ENCODE measurements at regions not wholly inside any gene's neighbourhood (a gene's known extent, or its start where the extent isn't known, plus 50 kb on each side); places are given as distances from the start of the nearest gene placed in this dataset.
A peak's percentile ranks its signal among the peaks of the same experiment; 100 is the strongest.

DNA sequence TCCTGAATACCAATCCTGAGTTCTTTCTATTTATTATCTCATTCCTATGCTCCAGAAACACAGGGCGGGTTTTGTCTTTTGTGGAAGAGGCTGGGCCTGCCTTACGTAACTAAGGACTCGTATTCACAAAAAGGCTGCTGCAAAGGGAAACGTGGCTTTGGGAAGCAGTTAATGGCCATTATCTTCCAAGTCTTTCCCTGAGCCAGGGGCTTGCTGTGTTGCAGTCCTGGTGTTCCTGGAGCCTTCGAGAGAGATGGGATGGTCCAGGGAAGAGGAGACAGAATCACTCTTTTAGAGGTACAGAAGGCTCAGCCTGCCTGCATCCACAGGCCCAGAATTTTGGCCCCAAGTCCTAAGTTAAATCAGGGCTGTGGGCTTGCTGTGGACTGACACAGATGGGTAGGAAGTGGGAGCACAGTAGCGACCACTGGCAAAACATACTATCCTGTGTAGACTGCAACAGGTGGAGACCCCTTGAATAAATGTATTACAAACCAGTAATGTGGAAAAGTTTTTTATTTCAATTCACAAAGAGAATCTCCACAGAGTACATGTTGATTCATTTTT lies 139.4 kb upstream of the ST6GAL2 start:
- DNase-seq (ENCODE audit: low read depth) = no peak

DNA sequence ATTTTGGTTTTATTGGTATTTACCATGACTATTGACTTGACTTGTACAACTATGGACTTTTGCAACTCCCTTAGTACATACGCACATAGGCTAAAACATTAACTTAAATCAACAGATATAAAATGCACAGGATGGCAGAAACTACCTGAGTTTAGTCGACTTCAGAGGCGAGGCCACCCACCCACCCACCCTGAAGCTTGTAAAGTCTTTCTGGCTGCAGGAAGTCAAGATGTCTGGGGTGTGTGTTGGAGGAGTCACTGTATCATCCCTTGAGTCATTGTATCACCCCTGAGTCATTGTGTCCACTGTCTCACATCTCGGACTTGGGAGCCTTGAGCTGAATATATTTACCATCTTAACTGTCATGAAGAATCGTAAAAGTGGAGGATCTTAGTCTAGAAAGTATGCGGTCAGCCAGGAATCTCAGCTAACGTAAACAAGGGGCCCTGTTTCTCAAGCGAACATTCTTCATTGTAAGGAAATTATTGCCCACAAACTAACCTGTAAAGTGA lies 140.0 kb upstream of the ST6GAL2 start:
- peak; percentile 92 for DNase-seq (ENCODE audit: low read depth)

DNA sequence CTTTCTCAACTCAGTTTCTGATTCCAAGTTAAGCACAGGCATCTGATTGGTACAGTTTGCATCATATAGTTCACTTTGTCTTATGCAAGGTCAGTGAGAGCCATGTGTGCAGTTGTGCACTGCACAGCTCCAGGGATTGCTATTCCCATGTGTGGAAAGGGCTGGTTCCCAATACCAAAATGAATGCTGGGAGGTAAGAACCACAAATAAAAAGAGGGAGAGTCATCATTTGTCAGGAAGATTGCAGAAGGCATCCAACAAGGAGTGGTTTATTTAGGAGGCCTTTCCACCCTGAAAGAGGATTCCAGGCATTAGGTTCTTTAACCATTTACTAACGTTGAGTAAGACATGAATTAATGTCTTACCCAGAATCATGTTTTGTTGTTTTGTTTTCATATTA lies 141.2 kb upstream of the ST6GAL2 start:
- peak; percentile 21 for DNase-seq (ENCODE audit: low read depth)

DNA sequence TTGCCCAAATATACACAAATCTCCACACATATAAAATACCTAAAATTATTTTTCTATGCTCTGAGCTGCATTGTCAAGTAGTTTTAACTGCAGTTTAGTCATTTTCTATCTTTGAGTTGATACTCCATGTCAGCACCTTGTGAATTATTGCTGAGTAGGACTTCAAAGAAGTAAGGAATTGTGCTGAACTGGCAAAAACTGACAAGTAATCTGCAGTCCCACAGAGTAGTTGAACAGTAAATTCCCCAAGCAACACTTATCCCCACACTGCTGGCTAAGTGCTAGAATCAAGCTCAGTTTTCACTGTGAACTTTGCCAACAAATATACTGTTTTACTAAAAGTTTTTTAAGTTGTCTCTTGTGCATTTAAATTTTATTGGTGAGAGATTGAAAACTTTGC lies 141.8 kb upstream of the ST6GAL2 start:
- DNase-seq (ENCODE audit: low read depth) = no peak

DNA sequence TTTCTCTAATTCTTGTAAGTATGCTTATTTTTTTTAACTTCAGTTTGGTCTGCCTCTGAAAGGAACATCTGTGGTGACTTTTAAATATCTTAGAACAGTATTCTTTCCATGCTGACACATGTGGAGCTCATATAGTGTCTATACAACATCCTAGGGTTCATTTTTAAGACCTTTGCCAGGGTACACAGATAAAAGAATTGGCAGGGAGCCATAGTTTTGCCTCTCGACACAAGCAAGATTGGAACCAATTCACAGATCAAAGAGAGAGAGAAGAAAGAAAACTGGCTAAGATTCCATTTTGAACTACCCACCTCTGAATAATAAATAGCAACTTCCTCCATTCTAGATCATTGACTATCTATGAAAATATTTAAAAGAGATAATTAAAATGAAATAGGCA lies 142.7 kb upstream of the ST6GAL2 start:
- no peak for DNase-seq (ENCODE audit: low read depth)

DNA sequence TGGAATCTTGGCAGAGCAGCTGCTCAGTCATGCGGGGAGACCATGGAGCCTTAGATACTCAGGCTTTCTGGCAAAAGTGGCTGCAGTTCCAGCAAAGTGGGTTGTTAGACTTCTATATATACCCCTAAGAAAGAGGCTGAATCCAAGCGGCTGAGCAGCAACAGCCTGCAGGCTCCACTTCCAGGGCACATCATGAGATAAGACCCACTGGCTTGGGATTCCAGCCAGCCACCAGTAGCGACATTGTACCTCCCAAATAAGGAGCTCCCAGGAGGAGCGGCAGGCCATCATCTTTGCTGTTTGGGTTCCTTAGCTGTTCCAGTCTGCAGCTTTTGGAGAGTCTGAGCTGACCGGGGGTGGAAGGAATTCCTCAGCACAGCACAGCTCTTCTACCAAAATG lies 150.3 kb upstream of the ST6GAL2 start:
- DNase-seq (ENCODE audit: low read depth) = no peak

DNA sequence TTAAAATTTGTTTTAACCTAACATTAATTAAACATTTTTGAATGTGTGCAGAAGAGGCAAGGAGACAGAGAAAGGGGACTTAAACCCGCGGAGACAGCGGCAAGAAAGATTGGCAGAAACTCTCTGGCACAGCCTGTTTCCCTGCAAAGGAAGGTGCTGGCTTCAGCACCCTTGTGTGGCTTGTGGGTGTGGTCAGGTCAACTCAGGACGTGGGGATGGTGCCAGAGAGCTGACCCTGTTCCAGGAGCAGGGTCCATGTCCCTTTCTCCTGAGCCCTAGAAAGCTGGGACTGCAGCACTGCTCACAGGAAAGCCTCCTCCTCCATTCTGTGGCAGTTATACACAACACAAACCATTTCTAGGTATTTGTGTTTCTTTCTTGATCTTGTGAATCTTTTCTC lies 176.2 kb upstream of the ST6GAL2 start:
- DNase-seq (ENCODE audit: low read depth) = no peak

DNA sequence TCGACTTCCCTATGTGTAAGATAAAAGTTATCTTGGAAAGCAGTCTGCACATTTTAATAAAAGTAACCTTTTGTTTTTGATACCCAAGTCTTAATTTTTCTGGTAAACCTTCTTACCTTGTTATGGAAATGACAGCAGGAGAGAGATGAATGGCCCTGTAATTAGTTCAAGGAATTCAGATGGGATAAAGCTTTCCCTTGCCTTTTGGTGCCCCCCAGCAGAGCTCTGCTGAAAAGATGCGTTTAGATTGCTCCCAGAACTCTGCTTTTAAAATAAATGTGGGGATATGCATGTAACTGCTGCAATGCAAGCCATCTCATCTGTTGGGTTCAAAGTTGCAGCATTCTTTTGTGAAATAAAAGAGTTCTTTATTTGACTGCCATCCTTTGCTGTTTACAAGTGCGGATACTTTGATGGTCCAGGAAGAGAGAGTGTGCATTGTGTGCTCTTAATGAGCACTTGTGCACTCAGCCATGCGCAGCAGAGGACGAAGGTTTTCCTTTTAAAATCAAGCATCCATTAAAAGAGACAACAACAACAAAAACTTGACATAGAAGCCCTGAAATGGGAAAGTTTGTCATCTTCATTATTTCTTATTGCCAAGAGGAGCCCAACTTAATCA lies 176.7 kb upstream of the ST6GAL2 start:
- DNase-seq (ENCODE audit: low read depth) = no peak

DNA sequence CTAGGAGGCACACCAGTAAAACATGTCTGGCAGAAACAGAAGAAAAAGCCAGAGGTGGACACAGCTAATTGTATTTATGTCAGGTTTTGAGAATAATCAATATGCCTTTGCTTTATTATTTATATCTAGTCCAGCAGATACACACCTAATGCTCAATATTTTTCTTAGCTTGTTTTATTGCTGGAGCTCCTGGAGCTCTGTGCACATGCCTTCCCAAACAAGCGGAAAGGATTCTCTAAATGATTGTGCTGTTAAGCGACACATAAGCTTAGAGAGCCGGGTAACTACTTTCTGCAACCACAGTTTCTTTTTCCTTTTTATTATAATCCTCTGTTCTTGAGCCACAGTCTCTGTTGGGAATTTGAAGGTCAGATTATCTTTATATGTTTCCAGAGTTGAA lies 177.3 kb upstream of the ST6GAL2 start:
- DNase-seq (ENCODE audit: low read depth) = no peak

DNA sequence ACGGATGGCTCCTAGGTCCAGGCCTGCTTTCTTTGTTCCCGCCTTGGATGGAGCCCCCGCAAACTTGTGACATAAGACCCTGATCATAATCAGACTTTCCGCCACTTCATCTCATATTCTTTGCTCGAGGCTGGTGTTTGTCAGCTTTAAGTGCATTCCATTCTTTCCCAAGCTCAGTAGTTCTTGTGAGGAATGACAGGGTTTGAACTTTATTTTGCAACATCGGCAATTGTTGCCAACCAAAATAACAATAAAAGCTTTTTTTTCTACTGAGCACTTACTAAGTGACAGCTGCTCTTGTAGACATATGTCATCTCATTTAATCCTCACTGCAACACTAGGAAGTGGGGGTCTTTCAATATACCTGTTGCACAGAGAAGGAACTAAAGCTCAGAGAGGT lies 178.8 kb upstream of the ST6GAL2 start:
- DNase-seq (ENCODE audit: low read depth) = peak; percentile 41

DNA sequence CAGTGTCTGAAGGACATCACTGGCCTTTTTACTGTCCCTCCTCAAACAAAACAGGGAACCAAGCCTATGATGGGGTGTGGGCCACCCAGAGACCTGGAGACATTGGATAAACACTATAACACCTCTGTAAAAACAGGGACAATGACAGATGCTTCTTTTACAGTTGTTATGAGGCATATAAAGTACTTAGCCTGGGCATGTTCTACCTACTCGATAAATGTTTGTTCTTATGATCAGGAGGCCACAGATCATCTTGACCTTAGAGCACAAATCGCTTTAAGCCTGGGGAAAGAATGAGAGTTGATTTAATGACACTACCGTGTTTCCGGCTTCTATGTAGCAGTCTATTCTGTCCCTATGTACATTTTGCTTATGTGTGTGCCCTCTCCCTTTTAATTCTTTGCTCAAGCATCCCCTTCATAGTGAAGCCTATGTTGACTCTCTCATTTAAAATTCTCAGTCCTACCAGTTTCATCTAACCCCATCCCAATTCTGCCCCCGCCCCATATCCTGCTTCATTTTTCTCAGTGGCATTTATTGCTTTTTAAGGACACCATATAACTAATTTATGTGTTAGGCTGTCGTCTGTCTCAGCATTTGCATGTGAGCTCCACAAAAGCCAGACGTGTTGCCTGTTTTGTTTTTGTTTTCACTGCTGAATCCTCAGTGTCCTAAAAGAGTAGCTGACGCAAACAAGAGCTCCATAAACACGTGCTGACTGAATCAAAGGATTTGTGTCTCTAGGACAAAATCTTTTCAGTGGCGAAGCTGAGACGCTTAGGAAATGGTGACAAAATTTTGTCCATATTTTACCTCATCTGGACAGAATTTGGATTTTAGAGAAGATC lies 182.3 kb upstream of the ST6GAL2 start:
- no peak for DNase-seq (ENCODE audit: low read depth)

DNA sequence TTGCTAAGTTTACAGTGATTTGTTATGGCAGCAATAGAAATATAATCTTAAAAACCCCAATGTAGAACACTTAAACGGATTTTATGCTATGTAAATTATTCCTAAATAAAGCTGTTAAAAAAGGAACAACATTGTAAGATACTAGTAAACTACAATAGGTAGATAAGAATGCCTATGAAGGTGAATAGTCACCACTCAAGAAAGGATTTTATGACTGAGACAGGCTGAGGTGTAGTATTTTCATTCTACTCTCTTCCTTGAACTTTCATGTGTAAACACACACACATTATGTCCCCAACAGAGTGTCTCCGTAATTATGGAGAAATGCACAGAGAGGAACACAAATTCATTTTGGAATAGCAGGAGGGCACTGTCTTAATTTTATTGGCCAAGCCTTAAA lies 183.9 kb upstream of the ST6GAL2 start:
- DNase-seq (ENCODE audit: low read depth) = no peak

DNA sequence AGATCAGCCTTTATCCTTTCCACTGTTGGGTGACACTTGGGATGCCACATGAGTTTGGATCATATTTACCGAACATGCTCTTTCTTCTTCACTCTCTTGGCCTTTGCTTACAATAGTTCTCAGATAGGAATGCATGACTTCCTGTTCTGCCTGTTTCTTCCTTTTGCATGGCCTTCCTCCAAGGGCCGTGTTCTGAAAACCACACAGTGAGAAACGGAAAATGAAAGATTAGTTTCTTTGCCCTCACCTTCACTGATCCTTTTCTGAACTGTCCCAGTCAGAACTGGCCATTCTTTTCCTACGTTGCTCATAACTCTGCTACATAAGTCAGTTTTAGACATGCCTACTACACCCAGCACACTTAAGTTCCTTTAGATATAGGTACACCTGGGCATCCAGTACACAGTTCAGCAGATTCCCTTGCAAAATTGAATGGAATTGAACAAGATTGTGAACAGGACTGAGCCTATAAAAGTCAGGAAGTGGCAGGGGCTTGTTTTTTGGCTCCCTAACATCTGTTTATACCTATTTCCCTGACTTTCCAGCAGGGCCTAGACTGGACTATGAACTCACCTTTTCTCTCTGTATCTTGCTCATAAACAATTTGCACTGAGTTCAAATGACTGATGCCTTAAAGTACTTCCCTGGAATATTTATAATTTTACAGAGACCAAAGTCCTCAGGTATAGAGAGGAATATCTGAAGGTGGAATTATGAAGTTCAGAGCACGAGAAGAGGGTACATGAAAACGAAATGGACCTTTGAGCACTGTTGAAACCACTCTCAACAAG lies 186.4 kb upstream of the ST6GAL2 start:
- peak; percentile 16 for DNase-seq (ENCODE audit: low read depth)

DNA sequence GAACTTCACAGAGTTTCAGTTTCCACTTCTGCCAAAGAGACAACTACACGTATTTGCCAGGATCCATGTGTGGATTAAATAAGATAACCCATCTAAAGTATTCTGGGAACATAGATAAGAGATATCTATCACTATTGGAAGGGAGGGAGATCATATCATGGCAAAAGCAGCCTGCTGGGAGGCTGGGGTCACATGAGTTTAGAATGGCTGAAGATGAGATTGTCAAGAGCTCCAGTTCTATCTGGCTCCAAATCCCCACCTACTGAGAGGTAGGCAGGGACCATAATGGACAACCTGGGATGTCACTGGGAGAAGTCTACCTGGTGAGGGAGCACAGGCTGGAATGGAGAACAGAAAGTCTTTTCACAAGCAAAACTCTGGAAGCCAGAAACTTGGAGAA lies 192.6 kb upstream of the ST6GAL2 start:
- DNase-seq (ENCODE audit: low read depth) = no peak

DNA sequence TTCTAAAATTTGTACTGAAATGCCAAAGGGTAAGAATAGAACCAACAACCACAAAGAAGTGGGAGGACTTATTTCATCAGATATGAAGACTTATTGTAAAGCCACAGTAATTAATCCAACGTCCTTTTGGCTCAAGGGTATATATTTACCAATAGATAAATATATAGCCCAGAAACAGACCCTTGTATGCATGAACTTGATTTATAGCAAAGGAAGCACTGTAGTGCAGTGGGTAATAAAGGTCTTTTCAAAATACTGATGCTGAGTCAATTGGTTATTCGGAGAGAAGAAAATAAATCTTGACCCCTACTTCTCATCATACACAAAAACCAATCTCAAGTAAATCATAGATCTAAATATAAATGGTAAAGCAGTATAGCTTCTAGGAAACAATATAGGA lies 200.5 kb upstream of the ST6GAL2 start:
- DNase-seq (ENCODE audit: low read depth) = no peak

DNA sequence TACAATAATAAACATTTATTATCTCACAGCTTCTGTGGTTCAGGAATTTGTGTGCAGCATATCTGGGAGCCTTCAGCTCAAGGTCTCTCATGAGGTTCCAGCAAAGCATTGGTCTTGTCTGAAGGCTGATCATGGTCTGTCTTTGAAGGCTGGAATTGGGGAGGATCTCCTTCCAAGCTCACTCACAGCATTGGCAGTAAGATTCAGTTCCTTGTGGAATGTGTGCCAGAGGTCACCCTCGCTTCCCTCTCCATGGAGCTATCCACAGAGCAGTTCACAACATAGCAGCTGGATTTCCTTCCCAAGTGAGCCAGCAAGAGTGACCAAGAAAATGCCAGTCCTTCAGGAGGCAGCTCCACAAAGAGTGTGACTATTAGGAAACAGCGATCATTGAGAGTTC lies 202.2 kb upstream of the ST6GAL2 start:
- no peak for DNase-seq (ENCODE audit: low read depth)

DNA sequence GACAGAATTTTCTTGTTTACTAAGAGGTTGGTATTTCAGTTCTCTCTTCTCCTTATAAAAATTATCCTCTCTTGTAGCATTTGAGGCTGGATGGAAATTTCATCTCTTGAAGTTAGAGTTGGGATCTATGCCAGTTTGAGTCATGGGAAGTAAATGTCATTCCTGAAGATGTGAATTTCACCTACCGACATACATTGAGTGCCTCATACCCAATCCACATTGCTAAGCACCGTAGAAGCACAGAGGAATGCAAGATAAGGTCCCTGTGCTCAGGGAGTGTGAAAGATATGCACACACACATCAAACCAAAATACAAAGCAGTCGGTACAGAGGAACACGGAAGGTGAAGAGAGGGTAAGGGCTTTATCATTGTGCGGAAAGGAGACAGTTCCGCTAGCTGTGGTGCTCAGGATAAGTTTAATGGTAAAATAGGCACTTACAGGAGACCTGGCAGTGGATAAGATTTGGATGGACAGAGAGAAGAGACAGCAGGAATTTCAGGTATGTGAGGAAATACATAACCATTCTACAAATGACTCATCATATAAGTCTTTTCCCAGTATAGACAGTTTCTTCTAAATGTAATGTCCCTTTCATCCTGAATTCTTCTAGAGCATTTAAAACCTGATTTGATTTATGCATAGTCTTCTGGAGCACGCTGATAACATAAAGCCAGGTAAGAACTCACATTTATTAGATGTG lies 205.3 kb upstream of the ST6GAL2 start:
- peak; percentile 14 for DNase-seq (ENCODE audit: low read depth)

DNA sequence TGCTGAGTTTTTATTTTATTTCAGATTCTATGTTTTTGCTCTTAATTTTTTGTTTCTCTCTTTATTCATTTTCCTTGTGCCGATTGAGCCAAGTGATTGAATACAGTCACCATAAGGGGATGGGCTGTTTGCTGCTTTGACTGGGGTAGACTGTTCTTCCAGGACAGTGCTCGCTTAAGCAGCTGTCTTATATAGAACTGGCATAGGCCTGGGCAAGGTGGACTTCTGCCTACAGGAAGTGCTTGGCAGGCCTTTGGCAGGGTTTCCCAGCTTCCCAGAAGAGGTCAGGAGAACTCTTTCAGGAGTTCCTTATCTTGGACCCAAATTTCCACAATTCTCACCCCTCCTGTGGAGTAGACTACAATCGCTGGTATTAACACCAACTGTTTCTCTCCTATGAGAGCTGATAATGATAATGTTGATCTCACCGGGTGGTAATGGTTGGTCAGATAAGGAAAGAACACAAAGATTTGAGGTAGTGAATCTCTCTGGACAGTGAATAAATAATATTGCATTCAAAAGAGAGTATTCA lies 207.5 kb upstream of the ST6GAL2 start:
- no peak for DNase-seq (ENCODE audit: low read depth)

DNA sequence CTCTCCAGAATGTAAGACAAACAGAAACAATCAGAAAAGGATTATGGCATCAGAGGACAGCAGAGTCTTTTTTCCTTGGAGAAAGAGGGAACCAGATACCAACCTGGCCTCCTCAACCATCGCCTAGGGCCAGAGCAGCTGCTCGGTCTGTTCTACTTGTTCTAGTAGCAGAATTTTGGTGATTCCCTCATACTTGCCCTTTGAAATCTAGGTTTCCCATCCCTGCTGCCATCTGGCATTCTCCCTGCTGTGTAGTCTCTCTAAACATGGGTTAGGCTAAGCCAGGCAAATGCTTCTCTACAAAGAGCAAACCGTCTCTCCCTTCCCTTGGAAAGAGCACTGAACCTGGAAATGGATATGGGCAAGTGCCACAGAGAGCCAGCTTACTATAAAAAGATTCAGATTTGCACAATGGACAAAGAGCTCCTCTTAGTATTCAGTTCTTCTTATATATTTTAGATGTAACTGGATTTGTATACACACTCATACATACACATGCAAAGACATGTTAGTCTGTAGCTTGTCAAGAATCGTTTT lies 208.6 kb upstream of the ST6GAL2 start:
- DNase-seq (ENCODE audit: low read depth) = no peak

DNA sequence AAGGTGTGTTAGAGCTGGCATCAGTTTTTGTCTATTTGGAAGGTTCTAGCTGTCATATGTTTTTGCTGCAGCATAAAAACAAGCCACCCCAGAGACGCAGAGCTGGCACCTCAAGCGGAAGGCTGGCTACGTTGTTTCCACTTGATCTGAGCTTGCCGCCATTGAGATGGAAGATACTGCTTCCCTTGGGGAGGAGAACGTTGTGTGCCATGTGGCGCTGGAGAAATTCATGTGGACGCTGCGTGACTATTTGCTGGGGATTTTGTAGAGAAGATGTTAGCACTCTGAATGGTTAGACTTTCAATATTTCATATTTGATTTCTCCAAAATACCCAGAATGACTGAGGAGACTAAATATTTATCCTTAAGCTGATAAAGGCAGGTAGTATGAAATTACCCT lies 216.2 kb upstream of the ST6GAL2 start:
- DNase-seq (ENCODE audit: low read depth) = no peak

DNA sequence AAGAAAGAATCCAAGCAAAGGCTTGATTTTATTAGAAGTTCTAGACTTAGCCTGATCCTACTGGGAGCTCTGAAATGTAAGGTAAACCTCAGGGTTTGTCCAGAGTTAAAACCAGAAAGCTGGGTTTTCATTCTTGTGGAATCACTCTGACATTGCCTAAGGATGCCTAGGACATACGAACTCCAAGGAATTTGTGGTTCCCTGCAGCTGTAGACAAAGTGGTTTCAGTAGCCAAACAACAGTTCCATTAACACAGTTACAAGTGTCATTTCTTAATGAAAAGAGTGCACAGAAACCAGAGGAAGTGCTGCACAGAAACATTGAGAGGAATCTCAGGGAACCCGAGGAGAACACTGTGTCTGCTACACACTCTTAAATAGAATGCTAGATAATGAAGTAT lies 221.4 kb upstream of the ST6GAL2 start:
- DNase-seq (ENCODE audit: low read depth) = no peak

All from EH (cell line).